CD14-positive monocyte (primary cell): ENCODE measurements at regions not wholly inside any gene's neighbourhood (a gene's known extent, or its start where the extent isn't known, plus 50 kb on each side); places are given as distances from the start of the nearest gene placed in this dataset.

Experiments used
- DNase-seq, 3 donors: peaks; one replicate each; pipeline ENCODE4 v3.0.0-alpha.2; 2011 to 2022
- H2AFZ ChIP-seq: 2 replicates; pipeline ENCODE4 v1.6.0; 2012; ENCODE audit warnings: mild to moderate bottlenecking, low read depth, low read length, inconsistent platforms; ENCODE audit not compliant: insufficient read depth, poor library complexity, severe bottlenecking
- H3K27ac ChIP-seq, 2 donors: 1 replicate in 1 of 2; 2 replicates in 1 of 2; pipeline ENCODE4 v1.5.1; 2012 to 2013; ENCODE audit warnings: low read length in 2 of 2, control low read depth in 1 of 2, inconsistent platforms in 1 of 2, low read depth in 1 of 2, mild to moderate bottlenecking in 1 of 2
- H3K27me3 ChIP-seq, 2 donors: one replicate each; pipeline versions ENCODE4 v1.6.0 to v1.6.1; 2011 to 2013; ENCODE audit warnings: low read length in 2 of 2; ENCODE audit not compliant: control insufficient read depth in 2 of 2, insufficient read depth in 2 of 2
- H3K36me3 ChIP-seq, 2 donors: replicated peaks in 1 of 2; 1 replicate in 1 of 2; 2 replicates in 1 of 2; pipeline versions ENCODE4 v1.5.1 to v1.6.1; 2012 to 2013; ENCODE audit warnings: low read length in 2 of 2, control low read depth in 1 of 2, inconsistent platforms in 1 of 2, mild to moderate bottlenecking in 1 of 2; ENCODE audit not compliant: insufficient read depth in 2 of 2, control insufficient read depth in 1 of 2
- H3K4me1 ChIP-seq, 2 donors: 1 replicate in 1 of 2; 2 replicates in 1 of 2; pipeline versions ENCODE4 v1.5.1 to v1.6.1; 2012 to 2013; ENCODE audit warnings: low read length in 2 of 2, control low read depth in 1 of 2, inconsistent platforms in 1 of 2, mild to moderate bottlenecking in 1 of 2, moderate library complexity in 1 of 2; ENCODE audit not compliant: insufficient read depth in 2 of 2, control insufficient read depth in 1 of 2
- H3K4me2 ChIP-seq: replicated peaks from 2 replicates; pipeline ENCODE3; 2012; ENCODE audit warnings: low read length, moderate library complexity, mild to moderate bottlenecking; ENCODE audit not compliant: poor library complexity, severe bottlenecking; ENCODE audit errors: extremely low read depth
- H3K4me3 ChIP-seq, 3 experiments: fragments of 200-600 bp in 1 of 3; sonication (generic) in 1 of 3; replicated peaks in 1 of 3; 1 replicate in 2 of 3; 2 replicates in 1 of 3; pipeline ENCODE4 v1.5.1; 2011 to 2013; ENCODE audit warnings: low read length in 3 of 3, mild to moderate bottlenecking in 3 of 3, control low read depth in 2 of 3, low read depth in 2 of 3, inconsistent platforms in 1 of 3, moderate library complexity in 1 of 3
- H3K79me2 ChIP-seq: 2 replicates; pipeline ENCODE4 v1.6.0; 2012; ENCODE audit warnings: mild to moderate bottlenecking, control low read depth, inconsistent platforms, low read length, moderate library complexity; ENCODE audit not compliant: insufficient read depth
- H3K9ac ChIP-seq: 2 replicates; pipeline ENCODE4 v1.6.0; 2017; ENCODE audit warnings: low read length, mild to moderate bottlenecking; ENCODE audit not compliant: insufficient read depth, poor library complexity, severe bottlenecking
- H3K9me3 ChIP-seq, 2 donors: replicated peaks in 1 of 2; 1 replicate in 1 of 2; 2 replicates in 1 of 2; pipeline versions ENCODE4 v1.5.1 to v1.6.1; 2012 to 2013; ENCODE audit warnings: low read length in 2 of 2, control low read depth in 1 of 2; ENCODE audit not compliant: control insufficient read depth in 1 of 2, insufficient read depth in 1 of 2
- H4K20me1 ChIP-seq: 2 replicates; pipeline ENCODE4 v1.6.0; 2012; ENCODE audit warnings: mild to moderate bottlenecking, low read length, control low read depth, moderate library complexity; ENCODE audit not compliant: insufficient read depth
- H3K27ac Mint-ChIP-seq, 7 donors: one replicate each; pipeline ENCODE4 v1.8.0; 2020; ENCODE audit warnings: mild to moderate bottlenecking in 7 of 7, mixed read lengths in 7 of 7, moderate library complexity in 6 of 7, inconsistent platforms in 2 of 7
- H3K27me3 Mint-ChIP-seq, 3 donors: one replicate each; pipeline ENCODE4 v1.8.0; 2021 to 2022; ENCODE audit warnings: low read depth in 3 of 3, mild to moderate bottlenecking in 3 of 3, mixed read lengths in 3 of 3, moderate library complexity in 3 of 3, inconsistent platforms in 1 of 3
- H3K36me3 Mint-ChIP-seq, 2 donors: one replicate each; pipeline ENCODE4 v1.8.0; 2020; ENCODE audit warnings: mixed read lengths in 2 of 2, inconsistent platforms in 1 of 2, mild to moderate bottlenecking in 1 of 2
- H3K4me1 Mint-ChIP-seq: one replicate; pipeline ENCODE4 v1.8.0; 2020; ENCODE audit warnings: mild to moderate bottlenecking, mixed read lengths
- H3K4me3 Mint-ChIP-seq, 2 donors: one replicate each; pipeline ENCODE4 v1.8.0; 2020; ENCODE audit warnings: mild to moderate bottlenecking in 2 of 2, mixed read lengths in 2 of 2, moderate library complexity in 1 of 2
- H3K9me3 Mint-ChIP-seq, 7 donors: one replicate each; pipeline ENCODE4 v1.8.0; 2020 to 2022; ENCODE audit warnings: mixed read lengths in 7 of 7, mild to moderate bottlenecking in 6 of 7, moderate library complexity in 6 of 7, inconsistent platforms in 2 of 7
- CTCF ChIP-seq: fragments of 200-600 bp; IDR thresholded peaks from one replicate; pipeline ENCODE4 v1.8.0; 2022; ENCODE audit warnings: antibody characterized with exemption, mild to moderate bottlenecking
- WGBS: methylation state at CpG from one replicate; pipeline ENCODE4 v1.1.5; 2013; ENCODE audit warnings: missing lambda C conversion rate; ENCODE audit not compliant: insufficient coverage; 5-methylcytosine and 5-hydroxymethylcytosine counted together
- intact Hi-C, 2 donors: fragments of 100-400 bp; cut with micrococcal nuclease; formaldehyde crosslinking; loops; one replicate each; pipeline versions ENCODE4 v1.15.0 to v1.15.1; 2023

GRCh38 chr2:157197848-157198247 lies 59.7 kb upstream of the GALNT5 start:
- H4K20me1 ChIP-seq, result no peaks in the 10 kb centered on the region
- Mint-ChIP-seq H3K27ac (no peak overlapping the region), H3K36me3 (no peaks in the 10 kb centered on the region), H3K27me3 (peaks cover 1 to 3% (median 2%) of the 10 kb centered on the region in 3 donors), H3K4me1 (peaks cover 11% of the 10 kb centered on the region), H3K4me3 (no peak overlapping the region), H3K9me3 (no peaks in the 10 kb centered on the region)
- intact Hi-C loops, result loop anchor here in 1 of 2 donors (10.0 kb wide), 1 partner anchor 1823 kb away; no protein-coding TSS in a partner anchor
- no peaks in the 10 kb centered on the region for H3K36me3 ChIP-seq
- no peaks in the 10 kb centered on the region for H3K27me3 ChIP-seq
- no peaks in the 10 kb centered on the region for H3K4me1 ChIP-seq
- H2AFZ ChIP-seq, result no peak overlapping the region
- H3K9me3 ChIP-seq, result no peaks in the 10 kb centered on the region
- WGBS, result no CpG with 5 or more reads among the region's 1 CpG
- H3K4me2 ChIP-seq, result no peak overlapping the region
- TF ChIP-seq CTCF, result no peak
- H3K27ac ChIP-seq, result no peak overlapping the region
- DNase-seq, result no peak
- H3K4me3 ChIP-seq, result no peak overlapping the region
- no peak overlapping the region for H3K9ac ChIP-seq
- no peaks in the 10 kb centered on the region for H3K79me2 ChIP-seq

GRCh38 chr2:157203651-157204050 lies 53.9 kb upstream of the GALNT5 start:
- Mint-ChIP-seq H3K9me3 (peaks cover 0 to 3% (median 0%) of the 10 kb centered on the region in 7 donors), H3K4me1 (no peaks in the 10 kb centered on the region), H3K4me3 (no peak overlapping the region), H3K27me3 (peaks cover 0 to 3% (median 0%) of the 10 kb centered on the region in 3 donors), H3K27ac (no peak overlapping the region), H3K36me3 (no peaks in the 10 kb centered on the region)
- intact Hi-C loops, result no loop called here
- Histone ChIP-seq H3K79me2 (no peaks in the 10 kb centered on the region), H3K27me3 (no peaks in the 10 kb centered on the region), H4K20me1 (no peaks in the 10 kb centered on the region), H3K4me1 (no peaks in the 10 kb centered on the region), H3K4me2 (no peak overlapping the region), H3K27ac (no peak overlapping the region), H3K9ac (no peak overlapping the region), H3K4me3 (no peak overlapping the region), H3K9me3 (no peaks in the 10 kb centered on the region), H3K36me3 (no peaks in the 10 kb centered on the region), H2AFZ (no peak overlapping the region)
- 100% methylated on average over 1 of the region's 4 CpGs for WGBS
- TF ChIP-seq CTCF, result no peak
- no peak for DNase-seq
